Neural cell (in vitro differentiated cells): ENCODE measurements at regions not wholly inside any gene's neighbourhood (a gene's known extent, or its start where the extent isn't known, plus 50 kb on each side); places are given as distances from the start of the nearest gene placed in this dataset.

Experiments
- H2AFZ ChIP-seq: fragments of 200-600, 300-800 bp; sonication (generic), shearing (Covaris generic); 2 replicates; pipeline ENCODE4 v1.6.0; 2014; ENCODE audit warnings: low read depth, mild to moderate bottlenecking, antibody characterized with exemption, low read length, moderate library complexity
- H3F3A ChIP-seq: fragments of 200-600 bp; shearing (Covaris generic); 2 replicates; pipeline ENCODE4 v1.6.1; 2016; ENCODE audit warnings: mild to moderate bottlenecking, moderate library complexity, mixed read lengths, antibody characterized with exemption, low read length; ENCODE audit not compliant: insufficient read depth, poor library complexity, severe bottlenecking
- H3K27ac ChIP-seq: fragments of 200-600, 300-800 bp; sonication (generic), shearing (Covaris generic); 2 replicates; pipeline ENCODE4 v1.5.1; 2014; ENCODE audit warnings: mild to moderate bottlenecking, low read length, moderate library complexity
- H3K27me3 ChIP-seq: fragments of 300-800, 200-600 bp; sonication (generic), shearing (Covaris generic); 2 replicates; pipeline ENCODE4 v1.6.0; 2014; ENCODE audit warnings: mild to moderate bottlenecking, low read depth, low read length, moderate library complexity; ENCODE audit not compliant: insufficient read depth
- H3K36me3 ChIP-seq: fragments of 300-800, 200-600 bp; sonication (generic), shearing (Covaris generic); 2 replicates; pipeline ENCODE4 v1.5.1; 2014; ENCODE audit warnings: mild to moderate bottlenecking, antibody characterized with exemption, low read length, moderate library complexity; ENCODE audit not compliant: insufficient read depth
- H3K4me2 ChIP-seq: fragments of 300-800, 200-600 bp; sonication (generic), shearing (Covaris generic); 2 replicates; pipeline ENCODE4 v1.6.0; 2014; ENCODE audit warnings: mild to moderate bottlenecking, low read length
- H3K4me3 ChIP-seq: fragments of 300-800, 200-600 bp; sonication (generic), shearing (Covaris generic); 2 replicates; pipeline ENCODE4 v1.5.1; 2014; ENCODE audit warnings: mild to moderate bottlenecking, low read length, moderate library complexity
- H3K79me2 ChIP-seq: fragments of 200-600 bp; shearing (Covaris generic); replicated peaks from 2 replicates; pipeline ENCODE4 v1.6.0; 2014; ENCODE audit warnings: mild to moderate bottlenecking, low read length, moderate library complexity; ENCODE audit not compliant: insufficient read depth
- H3K9ac ChIP-seq: fragments of 300-800, 200-600 bp; sonication (generic), shearing (Covaris generic); 2 replicates; pipeline ENCODE4 v1.6.1; 2016; ENCODE audit warnings: mild to moderate bottlenecking, low read length, mixed read lengths
- H3K9me2 ChIP-seq: fragments of 200-600 bp; shearing (Covaris generic); 2 replicates; pipeline ENCODE4 v1.6.1; 2016; ENCODE audit warnings: mild to moderate bottlenecking, low read length, mixed read lengths; ENCODE audit not compliant: insufficient read depth
- H3K9me3 ChIP-seq: fragments of 200-600, 300-800 bp; sonication (generic), shearing (Covaris generic); 2 replicates; pipeline ENCODE4 v1.6.1; 2016; ENCODE audit warnings: mild to moderate bottlenecking, mixed run types, low read length, moderate library complexity, mixed read lengths
- H4K20me1 ChIP-seq: fragments of 200-600 bp; shearing (Covaris generic); 2 replicates; pipeline ENCODE4 v1.6.1; 2016; ENCODE audit warnings: mild to moderate bottlenecking, mixed run types; ENCODE audit not compliant: insufficient read depth
- CTCF ChIP-seq: fragments of 450-650 bp; IDR thresholded peaks from 2 replicates; pipeline ENCODE4 v1.5.1; 2014; ENCODE audit warnings: antibody characterized with exemption, mild to moderate bottlenecking, moderate library complexity; ENCODE audit not compliant: poor library complexity, severe bottlenecking
- EP300 ChIP-seq: fragments of 450-650 bp; conservative IDR thresholded peaks from 2 replicates; pipeline ENCODE4 v1.6.1; 2014; ENCODE audit warnings: antibody characterized with exemption, mild to moderate bottlenecking, moderate library complexity; ENCODE audit not compliant: poor library complexity, severe bottlenecking
- EZH2 ChIP-seq: fragments of 200-600, 300-800 bp; shearing (Covaris generic), sonication (generic); IDR thresholded peaks from 2 replicates; pipeline ENCODE4 v1.6.1; 2014; ENCODE audit warnings: antibody characterized with exemption, low read length, borderline replicate concordance, mild to moderate bottlenecking; ENCODE audit not compliant: insufficient read depth, poor library complexity, severe bottlenecking
- MXI1 ChIP-seq: fragments of 450-650 bp; conservative IDR thresholded peaks from 2 replicates; pipeline ENCODE4 v1.6.1; 2014; ENCODE audit warnings: antibody characterized with exemption, mild to moderate bottlenecking; ENCODE audit not compliant: poor library complexity, severe bottlenecking
- POLR2AphosphoS5 ChIP-seq: IDR thresholded peaks from 2 replicates; pipeline ENCODE4 v1.6.1; 2012
- RAD21 ChIP-seq: fragments of 450-650 bp; conservative IDR thresholded peaks from 2 replicates; pipeline ENCODE4 v1.6.1; 2014; ENCODE audit warnings: antibody characterized with exemption, mild to moderate bottlenecking, moderate library complexity
- REST ChIP-seq: IDR thresholded peaks from 2 replicates; pipeline ENCODE4 v1.6.1; 2012; ENCODE audit warnings: borderline replicate concordance
- SMC3 ChIP-seq: fragments of 450-650 bp; conservative IDR thresholded peaks from 2 replicates; pipeline ENCODE4 v1.6.1; 2014; ENCODE audit warnings: antibody characterized with exemption, mild to moderate bottlenecking, moderate library complexity; ENCODE audit not compliant: poor library complexity
- TAF1 ChIP-seq: IDR thresholded peaks from 2 replicates; pipeline ENCODE4 v1.6.1; 2012; ENCODE audit warnings: low read depth

GRCh38 chr2:14988600-14988999 lies 356.1 kb downstream of the LRATD1 start:
- no peak overlapping the region for H3K4me3 ChIP-seq
- H3K9ac ChIP-seq: no peak overlapping the region
- H3K9me3 ChIP-seq: no peaks in the 10 kb centered on the region
- TF ChIP-seq POLR2AphosphoS5: no peak
- TF ChIP-seq MXI1: no peak
- H3K27me3 ChIP-seq: no peaks in the 10 kb centered on the region
- H3K27ac ChIP-seq: no peak overlapping the region
- no peak overlapping the region for H2AFZ ChIP-seq
- no peaks in the 10 kb centered on the region for H3K36me3 ChIP-seq
- no peaks in the 10 kb centered on the region for H3K79me2 ChIP-seq
- no peaks in the 10 kb centered on the region for H3F3A ChIP-seq
- no peaks in the 10 kb centered on the region for H3K9me2 ChIP-seq
- no peaks in the 10 kb centered on the region for H4K20me1 ChIP-seq
- H3K4me2 ChIP-seq: no peak overlapping the region

GRCh38 chr2:14991723-14992122 lies 359.2 kb downstream of the LRATD1 start:
- TF ChIP-seq POLR2AphosphoS5 (no peak), REST (no peak), TAF1 (no peak), CTCF (no peak), RAD21 (no peak), EZH2 (no peak), SMC3 (no peak), MXI1 (no peak)

GRCh38 chr2:14994721-14995120 lies 362.2 kb downstream of the LRATD1 start:
- Histone ChIP-seq H3K27ac (no peak overlapping the region), H3K4me2 (no peak overlapping the region), H3K9ac (no peak overlapping the region), H3K36me3 (no peaks in the 10 kb centered on the region), H3K27me3 (no peaks in the 10 kb centered on the region), H3K9me2 (no peaks in the 10 kb centered on the region), H3K4me3 (no peak overlapping the region), H2AFZ (no peak overlapping the region), H4K20me1 (no peaks in the 10 kb centered on the region), H3K79me2 (no peaks in the 10 kb centered on the region), H3F3A (no peaks in the 10 kb centered on the region), H3K9me3 (no peaks in the 10 kb centered on the region)
- TF ChIP-seq TAF1 (no peak), RAD21 (no peak), EP300 (no peak), CTCF (no peak), POLR2AphosphoS5 (no peak), EZH2 (no peak), SMC3 (no peak), REST (no peak), MXI1 (no peak)

More at GRCh38 chr2:14991723-14992122, 359.2 kb downstream of the LRATD1 start:
- Histone ChIP-seq H3K9me3 (no peaks in the 10 kb centered on the region), H3K4me3 (no peak overlapping the region), H3K79me2 (no peaks in the 10 kb centered on the region), H4K20me1 (no peaks in the 10 kb centered on the region), H3F3A (no peaks in the 10 kb centered on the region), H3K27me3 (no peaks in the 10 kb centered on the region), H2AFZ (no peak overlapping the region), H3K9me2 (no peaks in the 10 kb centered on the region), H3K36me3 (no peaks in the 10 kb centered on the region), H3K27ac (no peak overlapping the region), H3K4me2 (no peak overlapping the region), H3K9ac (no peak overlapping the region)
